Activated T-cell treated with anti-CD3 and anti-CD28 coated beads for 24 hours (primary cell): ENCODE measurements at regions not wholly inside any gene's neighbourhood (a gene's known extent, or its start where the extent isn't known, plus 50 kb on each side); places are given as distances from the start of the nearest gene placed in this dataset.

Source experiments
- DNase-seq: peaks from one replicate; pipeline ENCODE4 v3.0.0-alpha.2; 2020; ENCODE audit warnings: low read depth

DNA sequence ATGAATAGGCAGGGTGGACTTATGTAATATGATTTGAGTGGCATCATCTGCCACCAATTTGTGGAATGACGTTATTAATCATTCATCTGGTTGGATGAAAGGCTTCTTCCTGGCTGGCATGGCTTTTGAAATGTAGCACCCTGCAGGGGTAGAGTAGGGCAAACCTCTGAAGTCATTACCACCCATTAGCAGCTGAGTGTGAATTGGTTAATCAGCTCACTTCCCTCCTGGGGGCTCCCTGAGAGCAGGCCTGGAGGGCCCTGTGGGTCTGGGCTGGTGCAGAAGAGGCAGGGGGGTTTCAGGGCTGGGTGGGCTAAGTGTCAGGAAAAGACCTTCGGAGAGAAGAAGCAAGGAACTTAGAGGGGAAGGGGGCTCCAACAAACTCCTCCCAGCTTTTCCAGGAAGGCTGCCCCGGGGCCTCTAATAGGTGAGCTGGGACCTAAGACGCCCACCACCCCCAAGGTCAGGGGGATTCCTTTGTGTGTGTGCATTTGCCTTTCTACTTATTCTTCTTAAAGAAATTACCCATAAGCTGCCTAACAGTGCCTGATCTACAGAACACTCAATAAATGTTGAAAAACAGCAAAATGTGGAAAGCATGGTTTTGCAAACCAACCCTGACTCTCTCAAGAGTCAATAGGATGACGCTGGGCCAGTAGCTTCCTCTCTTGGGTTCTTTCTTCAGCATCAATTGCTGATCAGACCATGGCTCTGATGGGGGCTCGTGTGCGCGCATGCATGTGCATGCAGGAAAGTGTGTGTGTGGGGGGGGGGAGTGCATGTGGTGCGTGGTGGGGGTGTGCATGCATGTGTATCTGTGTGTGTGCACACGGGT lies 49.7 kb upstream of the ZNF516 start:
- DNase-seq: no peak
